ENCODE measurements at regions not wholly inside any gene's neighbourhood (a gene's known extent, or its start where the extent isn't known, plus 50 kb on each side); places are given as distances from the start of the nearest gene placed in this dataset.

DNA sequence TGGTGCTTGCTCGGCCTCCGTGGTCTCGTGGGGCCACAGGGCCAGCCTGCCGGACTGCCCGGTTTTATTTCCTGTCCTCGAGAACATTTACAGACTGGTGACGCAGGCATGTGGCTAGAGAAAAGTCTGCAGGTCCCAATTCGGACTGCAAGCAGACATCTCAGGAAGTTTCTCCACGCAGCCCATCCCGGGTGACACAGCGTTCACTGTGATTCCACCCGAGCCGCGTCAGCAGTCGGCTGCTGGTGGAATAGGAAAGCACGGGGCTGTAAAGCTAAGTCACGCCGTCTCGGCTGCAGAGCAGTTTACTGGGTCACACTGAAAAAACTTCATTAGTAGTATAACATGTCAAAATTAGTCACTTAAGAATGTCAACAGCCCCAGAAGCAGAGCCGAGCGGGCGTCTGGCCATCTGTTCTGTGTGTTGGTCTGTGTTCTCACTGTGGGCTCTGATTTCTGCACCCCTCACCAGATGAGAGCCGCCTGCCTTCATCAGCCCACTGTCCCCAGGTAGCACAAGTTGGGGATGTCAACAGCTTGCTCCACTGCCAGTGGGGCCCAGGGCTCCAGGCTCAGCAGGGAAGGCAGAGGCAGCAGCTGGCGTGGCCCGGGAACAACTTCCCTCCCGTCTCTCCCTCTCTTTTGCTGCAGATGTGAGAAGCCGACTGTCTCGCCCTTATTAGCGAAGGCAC lies 363.7 kb downstream of the IRX2 start:
- TF ChIP-seq, protein P1, sequence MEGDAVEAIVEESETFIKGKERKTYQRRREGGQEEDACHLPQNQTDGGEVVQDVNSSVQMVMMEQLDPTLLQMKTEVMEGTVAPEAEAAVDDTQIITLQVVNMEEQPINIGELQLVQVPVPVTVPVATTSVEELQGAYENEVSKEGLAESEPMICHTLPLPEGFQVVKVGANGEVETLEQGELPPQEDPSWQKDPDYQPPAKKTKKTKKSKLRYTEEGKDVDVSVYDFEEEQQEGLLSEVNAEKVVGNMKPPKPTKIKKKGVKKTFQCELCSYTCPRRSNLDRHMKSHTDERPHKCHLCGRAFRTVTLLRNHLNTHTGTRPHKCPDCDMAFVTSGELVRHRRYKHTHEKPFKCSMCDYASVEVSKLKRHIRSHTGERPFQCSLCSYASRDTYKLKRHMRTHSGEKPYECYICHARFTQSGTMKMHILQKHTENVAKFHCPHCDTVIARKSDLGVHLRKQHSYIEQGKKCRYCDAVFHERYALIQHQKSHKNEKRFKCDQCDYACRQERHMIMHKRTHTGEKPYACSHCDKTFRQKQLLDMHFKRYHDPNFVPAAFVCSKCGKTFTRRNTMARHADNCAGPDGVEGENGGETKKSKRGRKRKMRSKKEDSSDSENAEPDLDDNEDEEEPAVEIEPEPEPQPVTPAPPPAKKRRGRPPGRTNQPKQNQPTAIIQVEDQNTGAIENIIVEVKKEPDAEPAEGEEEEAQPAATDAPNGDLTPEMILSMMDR (IDR thresholded peaks at IDR 0.05; ENCODE audit: partially characterized antibody, unreplicated experiment): no peak
- Mint-ChIP-seq H3K27ac (ENCODE audit: unreplicated experiment) (peak overlapping the region; percentile 62), H3K36me3 (ENCODE audit: unreplicated experiment) (peaks cover 4% of the 10 kb centered on the region), H3K9me3 (ENCODE audit: unreplicated experiment) (peaks cover 5% of the 10 kb centered on the region), H3K27me3 (ENCODE audit: unreplicated experiment) (peaks cover 8% of the 10 kb centered on the region), H3K4me1 (ENCODE audit: low read depth, unreplicated experiment) (peaks cover 11% of the 10 kb centered on the region), H3K4me3 (ENCODE audit: unreplicated experiment) (peak overlapping the region; percentile 34)
- DNase-seq: peak; percentile 43

DNA sequence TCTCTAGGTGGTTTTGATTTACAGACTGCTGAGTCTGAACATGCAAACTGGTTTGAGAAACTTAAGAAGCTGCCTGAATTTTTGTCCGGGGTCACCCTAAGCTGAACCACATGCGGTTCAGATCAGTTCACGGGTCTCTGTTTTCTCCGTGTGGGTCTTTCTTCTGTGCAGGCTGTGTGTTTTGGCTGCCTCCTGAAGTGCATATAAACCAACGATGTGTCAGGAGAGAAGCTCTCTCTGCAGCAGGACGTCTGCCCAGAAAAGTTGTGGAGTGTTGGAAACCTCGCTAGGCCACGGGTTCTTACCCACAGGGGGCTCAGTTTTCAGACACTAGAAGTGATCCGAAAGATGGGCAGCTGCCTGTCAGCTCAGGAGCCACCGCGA lies 364.2 kb downstream of the IRX2 start:
- Mint-ChIP-seq H3K27ac (ENCODE audit: unreplicated experiment) (no peak overlapping the region), H3K9me3 (ENCODE audit: unreplicated experiment) (peaks cover 5% of the 10 kb centered on the region)

DNA sequence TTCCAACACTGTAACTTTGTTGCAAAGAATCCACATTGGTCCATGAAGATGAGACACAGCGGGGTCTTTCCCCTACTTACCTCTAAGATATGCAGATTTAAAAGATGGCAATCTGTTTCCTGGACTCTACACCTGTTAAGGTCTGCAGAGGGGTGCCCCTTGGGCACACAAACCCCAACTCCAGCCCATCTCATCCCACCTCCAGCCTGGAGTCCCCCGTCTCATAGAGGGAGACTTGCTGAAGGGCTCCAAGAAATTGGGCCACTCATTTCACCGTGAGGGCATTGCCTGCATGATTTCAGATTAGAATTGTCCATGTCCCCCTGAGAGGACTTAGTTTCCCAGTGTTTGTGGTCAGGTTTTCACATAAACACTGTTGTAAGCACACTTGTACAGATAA lies 365.7 kb downstream of the IRX2 start:
- no peak for DNase-seq
- TF ChIP-seq, protein P1 (IDR thresholded peaks at IDR 0.05; ENCODE audit: partially characterized antibody, unreplicated experiment): no peak
- Mint-ChIP-seq H3K36me3 (ENCODE audit: unreplicated experiment) (no peaks in the 10 kb centered on the region), H3K27ac (ENCODE audit: unreplicated experiment) (no peak overlapping the region), H3K4me1 (ENCODE audit: low read depth, unreplicated experiment) (peaks cover 11% of the 10 kb centered on the region), H3K4me3 (ENCODE audit: unreplicated experiment) (no peak overlapping the region), H3K27me3 (ENCODE audit: unreplicated experiment) (peaks cover 10% of the 10 kb centered on the region), H3K9me3 (ENCODE audit: unreplicated experiment) (peaks cover 4% of the 10 kb centered on the region)

More for the DNA sequence above, 364.2 kb downstream of the IRX2 start:
- Mint-ChIP-seq H3K36me3 (ENCODE audit: unreplicated experiment) (peaks cover 4% of the 10 kb centered on the region), H3K27me3 (ENCODE audit: unreplicated experiment) (peaks cover 9% of the 10 kb centered on the region), H3K4me1 (ENCODE audit: low read depth, unreplicated experiment) (peaks cover 11% of the 10 kb centered on the region), H3K4me3 (ENCODE audit: unreplicated experiment) (no peak overlapping the region)
- no peak for DNase-seq
- TF ChIP-seq, protein P1 (IDR thresholded peaks at IDR 0.05; ENCODE audit: partially characterized antibody, unreplicated experiment): no peak

DNA sequence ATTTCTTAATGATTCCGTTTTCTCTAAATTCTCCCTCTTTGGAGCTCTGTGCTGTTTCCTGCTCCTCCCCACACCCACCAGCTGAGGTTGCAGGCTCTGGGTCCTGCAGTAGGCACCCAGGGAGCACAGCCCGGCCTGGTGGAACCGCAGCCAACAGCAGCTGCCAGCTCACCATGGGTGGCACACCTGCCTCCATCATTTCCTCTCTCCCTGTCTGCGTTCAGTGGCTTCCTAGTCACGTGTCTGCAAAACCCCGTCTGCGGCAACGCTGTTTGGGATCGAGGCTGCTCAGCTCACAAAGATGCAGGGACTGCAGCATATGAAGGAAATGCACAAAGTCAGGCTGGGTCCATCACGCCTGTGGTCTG lies 367.8 kb downstream of the IRX2 start:
- Mint-ChIP-seq H3K27me3 (ENCODE audit: unreplicated experiment) (peaks cover 6% of the 10 kb centered on the region), H3K27ac (ENCODE audit: unreplicated experiment) (no peak overlapping the region)
- TF ChIP-seq, protein P1 (IDR thresholded peaks at IDR 0.05; ENCODE audit: partially characterized antibody, unreplicated experiment): no peak

DNA sequence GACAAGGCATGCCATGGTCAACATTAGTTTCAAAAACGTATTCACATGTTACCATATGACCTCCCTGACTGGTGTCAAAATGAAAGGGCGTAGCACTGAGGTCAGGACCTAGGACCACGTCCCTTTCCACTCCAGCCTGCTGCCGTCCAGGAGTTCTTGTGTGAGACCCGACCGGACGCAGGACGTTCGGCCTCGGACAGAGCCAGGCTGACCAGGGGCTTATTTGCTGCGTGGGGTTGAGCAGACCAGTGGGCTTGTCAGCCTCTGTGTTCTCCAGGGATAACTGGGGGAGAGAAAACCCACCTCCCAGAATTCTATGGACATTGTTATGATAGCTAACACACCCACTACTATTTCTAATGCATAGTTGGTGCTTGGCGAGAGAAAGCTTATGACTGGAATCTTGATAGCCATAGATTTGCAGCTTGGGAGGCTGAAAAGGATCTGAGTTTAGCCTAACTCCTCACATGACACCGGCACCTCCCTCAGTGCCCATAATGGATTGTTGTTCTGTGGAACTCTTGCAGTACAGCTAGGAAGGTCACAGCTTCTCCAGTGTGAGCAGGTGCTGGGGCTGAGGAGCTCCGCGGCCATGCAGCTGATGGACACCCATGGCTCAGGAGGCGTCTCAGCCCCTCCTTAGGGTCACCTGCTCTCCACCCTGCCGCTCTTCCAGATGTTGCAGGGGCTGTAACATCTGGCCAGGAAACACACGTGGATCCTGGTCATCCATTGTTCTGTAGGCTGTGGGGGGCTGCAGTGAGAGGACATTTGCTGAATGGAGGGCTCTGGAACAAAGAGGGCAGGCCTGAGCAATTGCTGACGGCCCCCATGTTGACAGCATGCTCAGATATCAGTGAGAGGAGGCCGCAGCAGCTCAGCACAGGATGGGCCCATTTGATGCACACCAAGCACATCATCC lies 368.4 kb downstream of the IRX2 start:
- Mint-ChIP-seq H3K36me3 (ENCODE audit: unreplicated experiment) (no peaks in the 10 kb centered on the region), H3K4me1 (ENCODE audit: low read depth, unreplicated experiment) (peaks cover 8% of the 10 kb centered on the region), H3K9me3 (ENCODE audit: unreplicated experiment) (peaks cover 4% of the 10 kb centered on the region), H3K4me3 (ENCODE audit: unreplicated experiment) (no peak overlapping the region), H3K27ac (ENCODE audit: unreplicated experiment) (no peak overlapping the region), H3K27me3 (ENCODE audit: unreplicated experiment) (peaks cover 4% of the 10 kb centered on the region)
- no peak for DNase-seq
- TF ChIP-seq, protein P1 (IDR thresholded peaks at IDR 0.05; ENCODE audit: partially characterized antibody, unreplicated experiment): no peak

More for the DNA sequence above, 367.8 kb downstream of the IRX2 start:
- peaks cover 11% of the 10 kb centered on the region for H3K4me1 Mint-ChIP-seq (ENCODE audit: low read depth, unreplicated experiment)
- H3K4me3 Mint-ChIP-seq (ENCODE audit: unreplicated experiment): no peak overlapping the region
- H3K9me3 Mint-ChIP-seq (ENCODE audit: unreplicated experiment): peaks cover 4% of the 10 kb centered on the region
- no peak for DNase-seq
- no peaks in the 10 kb centered on the region for H3K36me3 Mint-ChIP-seq (ENCODE audit: unreplicated experiment)

Measured in glutamatergic neuron (in vitro differentiated cells).